Fibroblast of the aortic adventitia (primary cell): ENCODE measurements at regions not wholly inside any gene's neighbourhood (a gene's known extent, or its start where the extent isn't known, plus 50 kb on each side); places are given as distances from the start of the nearest gene placed in this dataset.
A peak's percentile ranks its signal among the peaks of the same experiment; 100 is the strongest.
"Not testable (repeated sequence)": the region's sequence is repeated elsewhere in the genome, so short reads cannot be mapped to it uniquely, and the experiment has no call there.

Source experiments
- DNase-seq: peaks from one replicate; pipeline ENCODE4 v3.0.0-alpha.2; 2010; ENCODE audit warnings: low read depth
- H3K4me3 ChIP-seq: 2 replicates; pipeline ENCODE4 v1.5.1; 2011; ENCODE audit warnings: low read depth, mild to moderate bottlenecking, control low read depth, low read length, moderate library complexity
- TF ChIP-seq, protein P1 (sequence below): IDR thresholded peaks from 2 replicates; pipeline ENCODE4 v1.5.1; 2011; ENCODE audit warnings: mild to moderate bottlenecking, low read length, control low read depth, inconsistent platforms; ENCODE audit not compliant: insufficient read depth

DNA sequence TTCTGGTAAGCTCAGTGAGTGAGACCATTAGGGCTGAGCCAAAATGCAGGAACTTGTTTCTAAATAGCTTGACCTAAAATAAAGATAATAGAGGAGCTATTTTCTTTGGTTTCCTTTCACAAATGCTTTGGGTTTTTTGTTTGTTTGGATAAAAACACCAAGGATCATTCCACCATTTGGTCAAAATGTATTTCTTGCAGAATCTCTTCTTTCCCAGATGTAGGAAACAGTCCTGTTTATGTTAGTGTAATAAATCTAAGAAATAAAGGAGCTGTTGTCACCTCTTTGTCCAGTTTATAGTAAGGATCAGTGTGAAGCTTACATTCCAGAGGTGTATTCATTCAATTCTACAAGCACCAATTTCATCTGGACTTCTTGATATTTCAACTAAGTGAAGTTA, 297.8 kb downstream of the GJA1 start:
- H3K4me3 ChIP-seq, result no peak overlapping the region
- peak; percentile 31 for DNase-seq
- TF ChIP-seq, protein P1, sequence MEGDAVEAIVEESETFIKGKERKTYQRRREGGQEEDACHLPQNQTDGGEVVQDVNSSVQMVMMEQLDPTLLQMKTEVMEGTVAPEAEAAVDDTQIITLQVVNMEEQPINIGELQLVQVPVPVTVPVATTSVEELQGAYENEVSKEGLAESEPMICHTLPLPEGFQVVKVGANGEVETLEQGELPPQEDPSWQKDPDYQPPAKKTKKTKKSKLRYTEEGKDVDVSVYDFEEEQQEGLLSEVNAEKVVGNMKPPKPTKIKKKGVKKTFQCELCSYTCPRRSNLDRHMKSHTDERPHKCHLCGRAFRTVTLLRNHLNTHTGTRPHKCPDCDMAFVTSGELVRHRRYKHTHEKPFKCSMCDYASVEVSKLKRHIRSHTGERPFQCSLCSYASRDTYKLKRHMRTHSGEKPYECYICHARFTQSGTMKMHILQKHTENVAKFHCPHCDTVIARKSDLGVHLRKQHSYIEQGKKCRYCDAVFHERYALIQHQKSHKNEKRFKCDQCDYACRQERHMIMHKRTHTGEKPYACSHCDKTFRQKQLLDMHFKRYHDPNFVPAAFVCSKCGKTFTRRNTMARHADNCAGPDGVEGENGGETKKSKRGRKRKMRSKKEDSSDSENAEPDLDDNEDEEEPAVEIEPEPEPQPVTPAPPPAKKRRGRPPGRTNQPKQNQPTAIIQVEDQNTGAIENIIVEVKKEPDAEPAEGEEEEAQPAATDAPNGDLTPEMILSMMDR, result no peak

DNA sequence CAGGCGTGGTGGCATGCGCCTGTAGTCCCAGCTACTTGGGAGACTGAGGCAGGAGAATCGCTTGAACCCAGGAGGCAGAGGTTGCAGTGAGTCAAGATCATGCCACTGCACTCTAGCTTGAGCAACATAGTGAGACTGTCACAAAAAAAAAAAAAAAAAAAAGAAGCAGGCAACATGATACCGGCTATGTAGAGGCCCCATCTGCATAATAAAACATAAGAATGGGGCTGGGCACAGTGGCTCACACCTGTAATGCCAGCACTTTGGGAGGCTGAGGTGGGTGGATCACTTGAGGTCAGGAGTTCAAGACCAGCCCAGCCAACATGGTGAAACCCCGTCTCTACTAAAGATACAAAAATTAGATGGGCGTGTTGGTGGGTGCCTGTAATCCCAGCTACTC, 304.7 kb downstream of the GJA1 start:
- DNase-seq, H3K4me3 ChIP-seq: not testable (repeated sequence)

DNA sequence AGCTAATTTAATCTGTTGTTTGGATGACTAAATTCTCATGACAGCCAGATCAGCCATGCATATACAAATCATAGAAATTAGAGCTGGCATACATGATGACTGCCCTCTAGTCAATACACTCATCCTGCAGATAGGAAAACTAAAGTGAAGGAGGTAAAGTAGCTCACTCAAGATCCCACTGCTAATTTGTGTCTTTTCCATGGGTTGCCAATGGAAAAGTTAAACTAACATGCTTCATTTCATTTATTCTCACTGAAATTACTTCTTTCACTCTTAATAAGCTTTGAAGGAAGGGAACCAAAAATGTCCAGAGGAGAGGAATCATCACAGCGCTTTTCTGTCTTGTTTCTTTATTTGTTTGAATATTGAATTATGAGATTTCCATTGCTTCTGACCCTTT, 308.2 kb downstream of the GJA1 start:
- no peak overlapping the region for H3K4me3 ChIP-seq
- no peak for DNase-seq
- TF ChIP-seq, protein P1, result no peak

DNA sequence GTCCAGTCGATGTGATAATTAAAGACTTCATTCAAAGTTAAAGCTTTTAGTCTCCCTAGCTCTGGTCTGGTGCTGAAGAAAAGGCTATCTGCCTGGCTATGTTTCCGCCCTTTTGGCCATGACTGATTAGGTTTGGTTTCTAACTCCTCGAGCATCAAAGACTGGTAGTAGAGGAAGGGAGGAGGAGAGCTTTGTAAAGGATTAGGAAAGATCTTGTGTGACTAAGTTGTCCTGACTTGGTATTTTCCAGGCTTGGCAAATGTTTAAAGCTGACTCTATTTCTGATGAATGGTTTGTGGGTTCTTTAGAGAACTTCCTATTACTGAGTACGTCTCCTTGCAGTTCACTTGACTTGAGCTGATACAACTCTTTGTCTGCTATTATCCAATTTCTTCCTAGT, 312.9 kb downstream of the GJA1 start:
- no peak overlapping the region for H3K4me3 ChIP-seq
- TF ChIP-seq, protein P1, result no peak
- DNase-seq, result peak; percentile 90

DNA sequence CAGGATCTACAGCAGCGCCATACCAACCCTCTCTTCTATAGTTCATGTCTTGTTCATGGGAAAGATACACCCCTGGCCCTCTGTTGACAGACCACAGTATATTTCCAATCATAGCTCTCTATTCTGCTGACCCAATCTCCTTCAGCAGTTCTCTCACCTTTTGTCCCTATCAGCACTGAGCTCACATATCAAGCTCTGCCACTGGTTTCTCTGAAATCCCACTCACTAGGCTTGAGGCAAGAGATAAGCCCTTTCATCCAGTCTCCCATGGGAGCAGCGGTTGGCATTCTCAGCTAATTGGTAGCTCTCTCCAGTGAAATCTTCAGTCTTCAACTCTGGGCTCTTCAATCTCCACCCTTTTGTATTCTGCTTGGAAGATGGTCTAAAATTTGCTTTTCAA, 313.4 kb downstream of the GJA1 start:
- no peak overlapping the region for H3K4me3 ChIP-seq
- DNase-seq, result no peak
- TF ChIP-seq, protein P1, result no peak

DNA sequence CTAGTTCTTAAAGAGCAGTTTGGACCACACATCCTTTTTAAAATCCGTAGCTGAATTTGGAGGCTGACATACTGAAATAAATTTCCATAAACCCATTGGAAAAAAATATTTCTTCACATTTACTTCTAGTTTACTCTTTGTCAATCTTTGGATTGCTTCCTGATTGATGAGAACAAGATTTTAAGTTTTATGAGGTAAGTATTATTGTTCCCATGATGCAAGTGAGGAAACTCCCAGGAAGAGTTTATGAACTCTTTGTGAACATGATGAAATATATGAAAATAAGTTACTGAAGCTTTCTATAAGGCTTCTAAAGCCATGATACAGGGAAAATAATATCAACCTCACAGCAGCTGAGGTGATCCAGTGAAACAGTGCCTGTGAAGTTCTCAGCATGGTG, 320.0 kb downstream of the GJA1 start:
- DNase-seq, result peak; percentile 34

DNA sequence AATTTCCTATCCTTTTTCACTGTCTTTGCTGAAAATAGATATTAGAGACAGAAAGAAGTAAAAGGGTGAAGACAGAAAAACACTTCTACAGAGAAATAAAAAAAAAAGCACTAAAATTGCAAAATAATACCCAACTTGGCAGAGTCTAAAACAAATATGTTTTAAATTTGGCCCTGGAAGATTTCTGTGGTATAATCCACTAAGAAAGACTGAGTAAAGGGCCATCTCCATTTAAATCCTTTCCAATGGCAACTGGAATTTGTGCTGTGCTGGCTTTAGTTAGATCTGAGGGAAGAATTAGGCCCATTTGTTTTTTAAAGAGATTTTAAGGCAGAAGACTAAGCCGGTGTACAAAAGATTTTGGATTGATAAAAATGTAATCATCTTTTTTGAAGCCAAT, 321.2 kb downstream of the GJA1 start:
- peak; percentile 54 for DNase-seq
- TF ChIP-seq, protein P1, result no peak
- H3K4me3 ChIP-seq, result no peak overlapping the region

More for the DNA sequence above, 320.0 kb downstream of the GJA1 start:
- TF ChIP-seq, protein P1, result no peak
- H3K4me3 ChIP-seq, result no peak overlapping the region
